Upper lobe of left lung (tissue), 4 donors: ENCODE measurements at regions not wholly inside any gene's neighbourhood (a gene's known extent, or its start where the extent isn't known, plus 50 kb on each side); places are given as distances from the start of the nearest gene placed in this dataset.
"Not testable (repeated sequence)": the region's sequence is repeated elsewhere in the genome, so short reads cannot be mapped to it uniquely, and the experiment has no call there.

Experiments used
- CTCF ChIP-seq, 6 experiments: fragments of 450-650 bp in 4 of 6; fragments of 200-600 bp in 2 of 6; sonication (generic) in 2 of 6; IDR thresholded peaks; one replicate each; pipeline ENCODE4 v1.5.1; 2016 to 2019; ENCODE audit warnings: antibody characterized with exemption in 6 of 6
- POLR2AphosphoS5 ChIP-seq, 2 donors: sonication (generic); formaldehyde crosslinking; IDR thresholded peaks; one replicate each; pipeline ENCODE4 v1.5.1; 2017; ENCODE audit warnings: antibody characterized with exemption in 2 of 2

GRCh38 chr10:131839880-131840787 is 60.7 kb upstream of the PPP2R2D start:
- not testable (repeated sequence) for TF ChIP-seq POLR2AphosphoS5, CTCF (IDR thresholded peaks at IDR 0.05)
